K562 (cell line): ENCODE measurements at regions not wholly inside any gene's neighbourhood (a gene's known extent, or its start where the extent isn't known, plus 50 kb on each side); places are given as distances from the start of the nearest gene placed in this dataset.

Experiments used
- ATAC-seq: fragments of 200-7000 bp; cut with Tn5 transposase; 3 replicates; pipeline ENCODE4 v1.9.1; 2020; ENCODE audit warnings: moderate library complexity
- BruUV-seq: library from RNA; stranded (reverse); fragments of 400-500 nt; replicated peaks from 2 replicates; lab custom pipeline; 2021; lab: Mats Ljungman, UMichigan
- CTCF ChIA-PET: fragments of 300-600 bp; formaldehyde crosslinking; extraction: SDS; loops from one replicate; lab custom pipeline; 2021; ENCODE audit warnings: low intra/inter-chr PET ratio; lab: Yijun Ruan, JAX
- POLR2A ChIA-PET: fragments of 300-600, 350-650 bp; sonication (Branson Sonifier 250); formaldehyde crosslinking; extraction: SDS; loops from one replicate; lab custom pipeline; 2021; ENCODE audit warnings: antibody characterized with exemption, inconsistent platforms; lab: Yijun Ruan, JAX
- DNase-seq, 4 experiments: peaks; one replicate each; pipeline versions ENCODE4 v3.0.0 to v3.0.0-alpha.2; 2011 to 2018; ENCODE audit warnings: low spot score in 3 of 4, mixed read lengths in 3 of 4; ENCODE audit errors: extremely low read depth in 1 of 4
- FAIRE-seq: peaks from 2 replicates; lab custom pipeline; 2011; peaks lifted over from hg19 to GRCh38; lab: Jason Lieb, UNC
- H2AFZ ChIP-seq: 2 replicates; pipeline ENCODE4 v1.6.0; 2011; ENCODE audit warnings: low read depth, low read length, control low read depth, inconsistent platforms
- H3K27ac ChIP-seq: fragments of 200-600 bp; 3 replicates; pipeline ENCODE4 v1.8.0; 2011; ENCODE audit warnings: low read depth, mild to moderate bottlenecking, control low read depth, inconsistent platforms, low read length, moderate library complexity, mixed read lengths; ENCODE audit errors: extremely low read depth
- H3K27me3 ChIP-seq, 2 experiments: fragments of 300-600 bp in 1 of 2; 2 replicates in 1 of 2; 3 replicates in 1 of 2; pipeline versions ENCODE4 v1.6.0 to v1.8.0; 2011; ENCODE audit warnings: inconsistent platforms in 2 of 2, low read length in 2 of 2, mild to moderate bottlenecking in 1 of 2, mixed read lengths in 1 of 2, moderate library complexity in 1 of 2; ENCODE audit not compliant: control insufficient read depth in 2 of 2, insufficient read depth in 2 of 2
- H3K36me3 ChIP-seq: fragments of 300-600 bp; 3 replicates; pipeline ENCODE4 v1.8.0; 2011; ENCODE audit warnings: mild to moderate bottlenecking, low read length, inconsistent platforms; ENCODE audit not compliant: control insufficient read depth, insufficient read depth
- H3K4me1 ChIP-seq, 2 experiments: fragments of 200-600 bp in 1 of 2; replicated peaks in 1 of 2; 2 replicates in 1 of 2; 3 replicates in 1 of 2; pipeline versions ENCODE4 v1.5.1 to v1.8.0; 2011; ENCODE audit warnings: inconsistent platforms in 2 of 2, low read length in 2 of 2, mild to moderate bottlenecking in 1 of 2, mixed read lengths in 1 of 2, moderate library complexity in 1 of 2; ENCODE audit not compliant: control insufficient read depth in 2 of 2, insufficient read depth in 2 of 2
- H3K4me2 ChIP-seq: 2 replicates; pipeline ENCODE4 v1.6.1; 2011; ENCODE audit warnings: low read length, control low read depth, inconsistent platforms, mixed read lengths; ENCODE audit not compliant: insufficient read depth
- H3K4me3 ChIP-seq: fragments of 200-600 bp; sonication (generic), shearing (Covaris generic); 2 replicates; pipeline ENCODE4 v1.5.1; 2016; ENCODE audit warnings: control low read depth, inconsistent platforms
- H3K79me2 ChIP-seq: fragments of 200-600 bp; 3 replicates; pipeline ENCODE4 v1.8.0; 2011; ENCODE audit warnings: low read length, inconsistent platforms; ENCODE audit not compliant: control insufficient read depth, insufficient read depth
- H3K9ac ChIP-seq, 2 experiments: 2 replicates each; pipeline versions ENCODE4 v1.6.0 to v1.6.1; 2011; ENCODE audit warnings: low read depth in 2 of 2, low read length in 2 of 2, control low read depth in 1 of 2, inconsistent platforms in 1 of 2, mild to moderate bottlenecking in 1 of 2, mixed read lengths in 1 of 2; ENCODE audit not compliant: insufficient read depth in 1 of 2
- H3K9me1 ChIP-seq: one replicate; pipeline ENCODE4 v1.6.0; 2011; ENCODE audit warnings: inconsistent platforms, mild to moderate bottlenecking, low read length, moderate library complexity; ENCODE audit not compliant: control insufficient read depth, insufficient read depth
- H3K9me3 ChIP-seq: replicated peaks from 2 replicates; pipeline ENCODE4 v1.5.1; 2011; ENCODE audit warnings: low read depth, low read length, inconsistent platforms; ENCODE audit not compliant: control insufficient read depth, insufficient read depth
- H4K20me1 ChIP-seq: replicated peaks from 2 replicates; pipeline ENCODE4 v1.6.1; 2011; ENCODE audit warnings: low read length, inconsistent platforms, mixed read lengths; ENCODE audit not compliant: control insufficient read depth, insufficient read depth
- CEBPG ChIP-seq, 3 experiments: fragments of 200-800 bp in 1 of 3; sonication (Bioruptor generic) in 1 of 3; sonication (generic) in 1 of 3; formaldehyde crosslinking in 1 of 3; IDR thresholded peaks in 2 of 3; conservative IDR thresholded peaks in 1 of 3; 2 replicates each; pipeline versions ENCODE4 v1.6.1 to v1.8.0; 2016 to 2022; ENCODE audit warnings: missing compliant biosample characterization in 2 of 3, missing genetic modification characterization in 2 of 3, mild to moderate bottlenecking in 1 of 3, missing genetic modification reagents in 1 of 3
- E4F1 ChIP-seq: fragments of 250-450 bp; sonication (Bioruptor Pico); IDR thresholded peaks from 2 replicates; pipeline ENCODE4 v1.5.0; 2021; ENCODE audit warnings: mild to moderate bottlenecking, borderline replicate concordance
- FOXM1 ChIP-seq, 2 experiments: fragments of 450-650 bp in 1 of 2; sonication (generic) in 1 of 2; formaldehyde crosslinking in 1 of 2; IDR thresholded peaks; 2 replicates each; pipeline versions ENCODE4 v1.6.1 to v1.9.0; 2017 to 2022; ENCODE audit warnings: low read depth in 2 of 2, mild to moderate bottlenecking in 2 of 2, missing genetic modification reagents in 1 of 2, moderate library complexity in 1 of 2
- SUPT5H ChIP-seq: fragments of 450-650 bp; IDR thresholded peaks from 2 replicates; pipeline ENCODE4 v1.6.1; 2016
- VEZF1 ChIP-seq: fragments of 200-800 bp; sonication (Bioruptor generic); IDR thresholded peaks from 2 replicates; pipeline ENCODE4 v1.6.1; 2017; ENCODE audit warnings: missing genetic modification characterization, missing compliant biosample characterization
- ZNF263 ChIP-seq: sonication (generic); formaldehyde crosslinking; IDR thresholded peaks from 2 replicates; pipeline ENCODE4 v1.8.0; 2022; ENCODE audit warnings: mild to moderate bottlenecking, missing genetic modification reagents, borderline replicate concordance
- WGBS: fragments of 100-300 bp; shearing (Covaris generic); methylation state at CpG from one replicate; pipeline ENCODE4 v1.1.6; 2016; ENCODE audit warnings: low coverage, mixed read lengths; ENCODE audit not compliant: insufficient coverage; ENCODE audit errors: missing lambda C conversion rate; 5-methylcytosine and 5-hydroxymethylcytosine counted together
- in situ Hi-C: fragments of 300-500 bp; cut with MboI; formaldehyde crosslinking; loops from 4 replicates; pipeline ENCODE4 v1.15.0; 2018; ENCODE audit warnings: inconsistent platforms, mixed read lengths
- intact Hi-C: fragments of 100-400 bp; cut with micrococcal nuclease; formaldehyde crosslinking; loops from 2 replicates; pipeline ENCODE4 v1.14.2; 2022

GRCh38 chr7:142469696-142470543 is 212.1 kb upstream of the PRSS58 start:
- Histone ChIP-seq H3K9ac (no peak overlapping the region), H2AFZ (0 out of 2 replicates have a peak overlapping the region, but pooled peaks have one; percentile 3), H3K9me3 (no peaks in the 10 kb centered on the region), H3K9me1 (no peaks in the 10 kb centered on the region), H3K4me1 (no peaks in the 10 kb centered on the region; a peak in 1 of 5 replicates), H3K79me2 (no peaks in the 10 kb centered on the region), H3K27me3 (peaks cover 0 to 4% of the 10 kb centered on the region in 2 experiments; a peak in 4 of 5 replicates), H3K4me3 (no peak overlapping the region), H3K4me2 (no peak overlapping the region), H3K27ac (no peak overlapping the region), H4K20me1 (no peaks in the 10 kb centered on the region), H3K36me3 (no peaks in the 10 kb centered on the region)
- ATAC-seq: no peak; the same call in 1 of the 3 replicates
- TF ChIP-seq FOXM1 (IDR thresholded peaks at IDR 0.05; ENCODE audit: low read depth): no peak
- no peak for TF ChIP-seq FOXM1 (CRISPR knock-in tag; IDR thresholded peaks at IDR 0.05; ENCODE audit: low read depth)
- 0 out of 2 replicates have a peak, but pooled peaks have one; percentile 24 for TF ChIP-seq ZNF263 (CRISPR knock-in tag)
- TF ChIP-seq CEBPG (CRISPR knock-in tag; IDR thresholded peaks at IDR 0.05): no peak
- TF ChIP-seq CEBPG (tag; conservative IDR thresholded peaks at IDR 0.05 in 1 of 2, IDR thresholded peaks at IDR 0.05 in 1 of 2): no peak
- TF ChIP-seq SUPT5H: no peak
- TF ChIP-seq E4F1 (CRISPR knock-in tag): no peak
- TF ChIP-seq VEZF1: peak; percentile 58; the same call in 1 of the 2 replicates
- peak in 2 of 4 experiments; percentile 17 to 27 for DNase-seq
- no peak for FAIRE-seq
- in situ Hi-C loops: no loop called here
- intact Hi-C loops: loop anchor here (5.0 kb wide), 1 partner anchor 37 kb away; no protein-coding TSS in a partner anchor
- 2% methylated on average over 11 of the region's 11 CpGs for WGBS
- POLR2A ChIA-PET: no interaction called here
- no TSS peak for BruUV-seq
- CTCF ChIA-PET: no interaction called here
